ENCODE measurements at regions not wholly inside any gene's neighbourhood (a gene's known extent, or its start where the extent isn't known, plus 50 kb on each side); places are given as distances from the start of the nearest gene placed in this dataset.
"Not testable (repeated sequence)": the region's sequence is repeated elsewhere in the genome, so short reads cannot be mapped to it uniquely, and the experiment has no call there.

- no peak for DNase-seq (ENCODE audit: low read depth)
- in situ Hi-C loops (cut with HindIII; ENCODE audit: low pct_unique_long_range_greater_than_20kb, low sequenced_read_pairs) = no loop called here
Observed at GRCh38 chr4:84312426-84313012, 186.6 kb downstream of the NKX6-1 start.

GRCh38 chr4:84309191-84309590 lies 189.9 kb downstream of the NKX6-1 start:
- in situ Hi-C loops (cut with HindIII; ENCODE audit: low pct_unique_long_range_greater_than_20kb, low sequenced_read_pairs) = no loop called here
- DNase-seq (ENCODE audit: low read depth) = no peak

- in situ Hi-C loops (cut with HindIII; ENCODE audit: low pct_unique_long_range_greater_than_20kb, low sequenced_read_pairs); DNase-seq (ENCODE audit: low read depth): not testable (repeated sequence)
Observed at GRCh38 chr4:84298719-84299254, 200.3 kb downstream of the NKX6-1 start.

- DNase-seq (ENCODE audit: low read depth) = no peak
- in situ Hi-C loops (cut with HindIII; ENCODE audit: low pct_unique_long_range_greater_than_20kb, low sequenced_read_pairs) = no loop called here
Observed at GRCh38 chr4:84298023-84298718, 200.9 kb downstream of the NKX6-1 start.

GRCh38 chr4:84291969-84292368 lies 207.1 kb downstream of the NKX6-1 start:
- no peak for DNase-seq (ENCODE audit: low read depth)
- in situ Hi-C loops (cut with HindIII; ENCODE audit: low pct_unique_long_range_greater_than_20kb, low sequenced_read_pairs) = no loop called here

- no peak for DNase-seq (ENCODE audit: low read depth)
- in situ Hi-C loops (cut with HindIII; ENCODE audit: low pct_unique_long_range_greater_than_20kb, low sequenced_read_pairs) = no loop called here
Observed at GRCh38 chr4:84286048-84286447, 213.0 kb downstream of the NKX6-1 start.

- DNase-seq (ENCODE audit: low read depth) = peak; percentile 70
- in situ Hi-C loops (cut with HindIII; ENCODE audit: low pct_unique_long_range_greater_than_20kb, low sequenced_read_pairs) = no loop called here
Observed at GRCh38 chr4:84279678-84280077, 219.4 kb downstream of the NKX6-1 start.

- no peak for DNase-seq (ENCODE audit: low read depth)
- in situ Hi-C loops (cut with HindIII; ENCODE audit: low pct_unique_long_range_greater_than_20kb, low sequenced_read_pairs) = no loop called here
Observed at GRCh38 chr4:84277923-84278322, 221.2 kb downstream of the NKX6-1 start.

- in situ Hi-C loops (cut with HindIII; ENCODE audit: low pct_unique_long_range_greater_than_20kb, low sequenced_read_pairs) = no loop called here
- DNase-seq (ENCODE audit: low read depth) = no peak
Observed at GRCh38 chr4:84276752-84277151, 222.3 kb downstream of the NKX6-1 start.

- no peak for DNase-seq (ENCODE audit: low read depth)
- in situ Hi-C loops (cut with HindIII; ENCODE audit: low pct_unique_long_range_greater_than_20kb, low sequenced_read_pairs) = no loop called here
Observed at GRCh38 chr4:84269536-84270044, 229.5 kb downstream of the NKX6-1 start.

GRCh38 chr4:84264652-84265051 lies 234.4 kb downstream of the NKX6-1 start:
- in situ Hi-C loops (cut with HindIII; ENCODE audit: low pct_unique_long_range_greater_than_20kb, low sequenced_read_pairs) = no loop called here
- no peak for DNase-seq (ENCODE audit: low read depth)

GRCh38 chr4:84263415-84263814 lies 235.7 kb downstream of the NKX6-1 start:
- in situ Hi-C loops (cut with HindIII; ENCODE audit: low pct_unique_long_range_greater_than_20kb, low sequenced_read_pairs) = no loop called here
- no peak for DNase-seq (ENCODE audit: low read depth)

- in situ Hi-C loops (cut with HindIII; ENCODE audit: low pct_unique_long_range_greater_than_20kb, low sequenced_read_pairs) = no loop called here
- no peak for DNase-seq (ENCODE audit: low read depth)
Observed at GRCh38 chr4:84260495-84260894, 238.6 kb downstream of the NKX6-1 start.

- DNase-seq (ENCODE audit: low read depth) = peak; percentile 15
- in situ Hi-C loops (cut with HindIII; ENCODE audit: low pct_unique_long_range_greater_than_20kb, low sequenced_read_pairs) = no loop called here
Observed at GRCh38 chr4:84258905-84259830, 239.9 kb downstream of the NKX6-1 start.

- in situ Hi-C loops (cut with HindIII; ENCODE audit: low pct_unique_long_range_greater_than_20kb, low sequenced_read_pairs) = no loop called here
- DNase-seq (ENCODE audit: low read depth) = no peak
Observed at GRCh38 chr4:84254537-84254936, 244.6 kb downstream of the NKX6-1 start.

- in situ Hi-C loops (cut with HindIII; ENCODE audit: low pct_unique_long_range_greater_than_20kb, low sequenced_read_pairs) = no loop called here
- DNase-seq (ENCODE audit: low read depth) = no peak
Observed at GRCh38 chr4:84249521-84249920, 249.6 kb downstream of the NKX6-1 start.

GRCh38 chr4:84245042-84245441 lies 254.1 kb downstream of the NKX6-1 start:
- DNase-seq (ENCODE audit: low read depth); in situ Hi-C loops (cut with HindIII; ENCODE audit: low pct_unique_long_range_greater_than_20kb, low sequenced_read_pairs): not testable (repeated sequence)

- DNase-seq (ENCODE audit: low read depth); in situ Hi-C loops (cut with HindIII; ENCODE audit: low pct_unique_long_range_greater_than_20kb, low sequenced_read_pairs): not testable (repeated sequence)
Observed at GRCh38 chr4:84244346-84244801, 254.7 kb downstream of the NKX6-1 start.

GRCh38 chr4:84243685-84244084 lies 255.4 kb downstream of the NKX6-1 start:
- DNase-seq (ENCODE audit: low read depth) = no peak
- in situ Hi-C loops (cut with HindIII; ENCODE audit: low pct_unique_long_range_greater_than_20kb, low sequenced_read_pairs) = no loop called here
